CD14-positive monocyte (primary cell): ENCODE measurements at regions not wholly inside any gene's neighbourhood (a gene's known extent, or its start where the extent isn't known, plus 50 kb on each side); places are given as distances from the start of the nearest gene placed in this dataset.

Experiments
- DNase-seq, 3 donors: peaks; one replicate each; pipeline ENCODE4 v3.0.0-alpha.2; 2011 to 2022
- H2AFZ ChIP-seq: 2 replicates; pipeline ENCODE4 v1.6.0; 2012; ENCODE audit warnings: mild to moderate bottlenecking, low read depth, low read length, inconsistent platforms; ENCODE audit not compliant: insufficient read depth, poor library complexity, severe bottlenecking
- H3K27ac ChIP-seq, 2 donors: 1 replicate in 1 of 2; 2 replicates in 1 of 2; pipeline ENCODE4 v1.5.1; 2012 to 2013; ENCODE audit warnings: low read length in 2 of 2, control low read depth in 1 of 2, inconsistent platforms in 1 of 2, low read depth in 1 of 2, mild to moderate bottlenecking in 1 of 2
- H3K27me3 ChIP-seq, 2 donors: one replicate each; pipeline versions ENCODE4 v1.6.0 to v1.6.1; 2011 to 2013; ENCODE audit warnings: low read length in 2 of 2; ENCODE audit not compliant: control insufficient read depth in 2 of 2, insufficient read depth in 2 of 2
- H3K36me3 ChIP-seq, 2 donors: replicated peaks in 1 of 2; 1 replicate in 1 of 2; 2 replicates in 1 of 2; pipeline versions ENCODE4 v1.5.1 to v1.6.1; 2012 to 2013; ENCODE audit warnings: low read length in 2 of 2, control low read depth in 1 of 2, inconsistent platforms in 1 of 2, mild to moderate bottlenecking in 1 of 2; ENCODE audit not compliant: insufficient read depth in 2 of 2, control insufficient read depth in 1 of 2
- H3K4me1 ChIP-seq, 2 donors: 1 replicate in 1 of 2; 2 replicates in 1 of 2; pipeline versions ENCODE4 v1.5.1 to v1.6.1; 2012 to 2013; ENCODE audit warnings: low read length in 2 of 2, control low read depth in 1 of 2, inconsistent platforms in 1 of 2, mild to moderate bottlenecking in 1 of 2, moderate library complexity in 1 of 2; ENCODE audit not compliant: insufficient read depth in 2 of 2, control insufficient read depth in 1 of 2
- H3K4me2 ChIP-seq: replicated peaks from 2 replicates; pipeline ENCODE3; 2012; ENCODE audit warnings: low read length, moderate library complexity, mild to moderate bottlenecking; ENCODE audit not compliant: poor library complexity, severe bottlenecking; ENCODE audit errors: extremely low read depth
- H3K4me3 ChIP-seq, 3 experiments: fragments of 200-600 bp in 1 of 3; sonication (generic) in 1 of 3; replicated peaks in 1 of 3; 1 replicate in 2 of 3; 2 replicates in 1 of 3; pipeline ENCODE4 v1.5.1; 2011 to 2013; ENCODE audit warnings: low read length in 3 of 3, mild to moderate bottlenecking in 3 of 3, control low read depth in 2 of 3, low read depth in 2 of 3, inconsistent platforms in 1 of 3, moderate library complexity in 1 of 3
- H3K79me2 ChIP-seq: 2 replicates; pipeline ENCODE4 v1.6.0; 2012; ENCODE audit warnings: mild to moderate bottlenecking, control low read depth, inconsistent platforms, low read length, moderate library complexity; ENCODE audit not compliant: insufficient read depth
- H3K9ac ChIP-seq: 2 replicates; pipeline ENCODE4 v1.6.0; 2017; ENCODE audit warnings: low read length, mild to moderate bottlenecking; ENCODE audit not compliant: insufficient read depth, poor library complexity, severe bottlenecking
- H3K9me3 ChIP-seq, 2 donors: replicated peaks in 1 of 2; 1 replicate in 1 of 2; 2 replicates in 1 of 2; pipeline versions ENCODE4 v1.5.1 to v1.6.1; 2012 to 2013; ENCODE audit warnings: low read length in 2 of 2, control low read depth in 1 of 2; ENCODE audit not compliant: control insufficient read depth in 1 of 2, insufficient read depth in 1 of 2
- H4K20me1 ChIP-seq: 2 replicates; pipeline ENCODE4 v1.6.0; 2012; ENCODE audit warnings: mild to moderate bottlenecking, low read length, control low read depth, moderate library complexity; ENCODE audit not compliant: insufficient read depth
- H3K27ac Mint-ChIP-seq, 7 donors: one replicate each; pipeline ENCODE4 v1.8.0; 2020; ENCODE audit warnings: mild to moderate bottlenecking in 7 of 7, mixed read lengths in 7 of 7, moderate library complexity in 6 of 7, inconsistent platforms in 2 of 7
- H3K27me3 Mint-ChIP-seq, 3 donors: one replicate each; pipeline ENCODE4 v1.8.0; 2021 to 2022; ENCODE audit warnings: low read depth in 3 of 3, mild to moderate bottlenecking in 3 of 3, mixed read lengths in 3 of 3, moderate library complexity in 3 of 3, inconsistent platforms in 1 of 3
- H3K36me3 Mint-ChIP-seq, 2 donors: one replicate each; pipeline ENCODE4 v1.8.0; 2020; ENCODE audit warnings: mixed read lengths in 2 of 2, inconsistent platforms in 1 of 2, mild to moderate bottlenecking in 1 of 2
- H3K4me1 Mint-ChIP-seq: one replicate; pipeline ENCODE4 v1.8.0; 2020; ENCODE audit warnings: mild to moderate bottlenecking, mixed read lengths
- H3K4me3 Mint-ChIP-seq, 2 donors: one replicate each; pipeline ENCODE4 v1.8.0; 2020; ENCODE audit warnings: mild to moderate bottlenecking in 2 of 2, mixed read lengths in 2 of 2, moderate library complexity in 1 of 2
- H3K9me3 Mint-ChIP-seq, 7 donors: one replicate each; pipeline ENCODE4 v1.8.0; 2020 to 2022; ENCODE audit warnings: mixed read lengths in 7 of 7, mild to moderate bottlenecking in 6 of 7, moderate library complexity in 6 of 7, inconsistent platforms in 2 of 7
- CTCF ChIP-seq: fragments of 200-600 bp; IDR thresholded peaks from one replicate; pipeline ENCODE4 v1.8.0; 2022; ENCODE audit warnings: antibody characterized with exemption, mild to moderate bottlenecking
- WGBS: methylation state at CpG from one replicate; pipeline ENCODE4 v1.1.5; 2013; ENCODE audit warnings: missing lambda C conversion rate; ENCODE audit not compliant: insufficient coverage; 5-methylcytosine and 5-hydroxymethylcytosine counted together
- intact Hi-C, 2 donors: fragments of 100-400 bp; cut with micrococcal nuclease; formaldehyde crosslinking; loops; one replicate each; pipeline versions ENCODE4 v1.15.0 to v1.15.1; 2023

- Histone ChIP-seq H3K9ac (no peak overlapping the region), H3K27me3 (no peaks in the 10 kb centered on the region), H3K9me3 (no peaks in the 10 kb centered on the region), H2AFZ (no peak overlapping the region), H3K36me3 (no peaks in the 10 kb centered on the region), H3K27ac (no peak overlapping the region), H3K79me2 (no peaks in the 10 kb centered on the region), H3K4me3 (no peak overlapping the region), H4K20me1 (no peaks in the 10 kb centered on the region), H3K4me1 (peaks cover 17 to 27% of the 10 kb centered on the region in 2 donors), H3K4me2 (no peak overlapping the region)
- H3K4me1 Mint-ChIP-seq: peaks cover 19% of the 10 kb centered on the region
- peaks cover 12 to 16% (median 12%) of the 10 kb centered on the region in 3 donors for H3K27me3 Mint-ChIP-seq
- no peak for DNase-seq
- H3K9me3 Mint-ChIP-seq: peaks cover 0 to 3% (median 0%) of the 10 kb centered on the region in 7 donors
- intact Hi-C loops: no loop called here
- H3K36me3 Mint-ChIP-seq: no peaks in the 10 kb centered on the region
- H3K4me3 Mint-ChIP-seq: no peak overlapping the region
- no CpG with 5 or more reads among the region's 1 CpG for WGBS
- H3K27ac Mint-ChIP-seq: no peak overlapping the region
- TF ChIP-seq CTCF: no peak
These were observed 82.1 kb upstream of the FUT8 start for GRCh38 chr14:65330416-65330815.

GRCh38 chr14:65331652-65332051, 80.9 kb upstream of the FUT8 start:
- H3K27ac Mint-ChIP-seq: no peak overlapping the region
- no peak overlapping the region for H3K4me3 ChIP-seq
- peaks cover 19% of the 10 kb centered on the region for H3K4me1 Mint-ChIP-seq
- H3K4me1 ChIP-seq: peaks cover 17 to 27% of the 10 kb centered on the region in 2 donors
- no peaks in the 10 kb centered on the region for H3K36me3 Mint-ChIP-seq
- H3K27me3 Mint-ChIP-seq: peaks cover 12 to 16% (median 14%) of the 10 kb centered on the region in 3 donors
- H3K27me3 ChIP-seq: no peaks in the 10 kb centered on the region
- H4K20me1 ChIP-seq: no peaks in the 10 kb centered on the region
- H3K9me3 Mint-ChIP-seq: peaks cover 0 to 3% (median 0%) of the 10 kb centered on the region in 7 donors
- TF ChIP-seq CTCF: no peak
- H3K4me2 ChIP-seq: no peak overlapping the region
- no peak overlapping the region for H2AFZ ChIP-seq
- no peaks in the 10 kb centered on the region for H3K79me2 ChIP-seq
- intact Hi-C loops: no loop called here
- no CpG with 5 or more reads among the region's 3 CpGs for WGBS
- no peaks in the 10 kb centered on the region for H3K9me3 ChIP-seq
- DNase-seq: no peak
- H3K9ac ChIP-seq: no peak overlapping the region
- H3K4me3 Mint-ChIP-seq: no peak overlapping the region
- H3K36me3 ChIP-seq: no peaks in the 10 kb centered on the region
- no peak overlapping the region for H3K27ac ChIP-seq
